ENCODE measurements at regions not wholly inside any gene's neighbourhood (a gene's known extent, or its start where the extent isn't known, plus 50 kb on each side); places are given as distances from the start of the nearest gene placed in this dataset.

DNA sequence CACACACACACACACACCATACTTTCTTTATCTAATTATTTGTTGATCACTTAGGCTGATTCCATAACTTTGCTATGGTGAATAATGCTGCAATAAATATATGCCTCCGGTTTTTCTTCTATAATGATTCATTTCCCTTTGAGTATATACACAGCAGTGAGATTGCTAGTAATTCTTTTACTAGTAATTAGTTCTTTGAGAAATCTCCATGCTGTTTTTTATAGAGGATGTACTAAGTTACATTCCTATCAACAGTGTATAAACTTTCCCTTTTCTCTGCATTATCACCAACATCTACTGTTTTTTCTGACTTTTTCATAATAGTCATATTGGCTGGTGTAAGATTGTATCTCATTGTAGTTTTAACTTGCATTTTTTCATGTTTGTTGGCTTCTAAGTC, 1405.1 kb downstream of the PCDH9 start:
- TF ChIP-seq, protein P1, sequence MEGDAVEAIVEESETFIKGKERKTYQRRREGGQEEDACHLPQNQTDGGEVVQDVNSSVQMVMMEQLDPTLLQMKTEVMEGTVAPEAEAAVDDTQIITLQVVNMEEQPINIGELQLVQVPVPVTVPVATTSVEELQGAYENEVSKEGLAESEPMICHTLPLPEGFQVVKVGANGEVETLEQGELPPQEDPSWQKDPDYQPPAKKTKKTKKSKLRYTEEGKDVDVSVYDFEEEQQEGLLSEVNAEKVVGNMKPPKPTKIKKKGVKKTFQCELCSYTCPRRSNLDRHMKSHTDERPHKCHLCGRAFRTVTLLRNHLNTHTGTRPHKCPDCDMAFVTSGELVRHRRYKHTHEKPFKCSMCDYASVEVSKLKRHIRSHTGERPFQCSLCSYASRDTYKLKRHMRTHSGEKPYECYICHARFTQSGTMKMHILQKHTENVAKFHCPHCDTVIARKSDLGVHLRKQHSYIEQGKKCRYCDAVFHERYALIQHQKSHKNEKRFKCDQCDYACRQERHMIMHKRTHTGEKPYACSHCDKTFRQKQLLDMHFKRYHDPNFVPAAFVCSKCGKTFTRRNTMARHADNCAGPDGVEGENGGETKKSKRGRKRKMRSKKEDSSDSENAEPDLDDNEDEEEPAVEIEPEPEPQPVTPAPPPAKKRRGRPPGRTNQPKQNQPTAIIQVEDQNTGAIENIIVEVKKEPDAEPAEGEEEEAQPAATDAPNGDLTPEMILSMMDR (IDR thresholded peaks at IDR 0.05; ENCODE audit: extremely low read depth in 1 of 2, insufficient read depth in 1 of 2, low read depth in 1 of 2, low read length in 2 of 2) = no peak
- TF ChIP-seq POLR2A (IDR thresholded peaks at IDR 0.05; ENCODE audit: low read depth, low read length) (no peak), FOS (IDR thresholded peaks at IDR 0.05; ENCODE audit: borderline replicate concordance, insufficient read depth, low read length) (peak; percentile 14), POLR2AphosphoS5 (IDR thresholded peaks at IDR 0.05; ENCODE audit: insufficient read depth, low read depth, low read length) (no peak), MYC (IDR thresholded peaks at IDR 0.05; ENCODE audit: low read depth, low read length) (no peak), EZH2 (IDR thresholded peaks at IDR 0.05; ENCODE audit: borderline replicate concordance, low read depth, low read length, severe bottlenecking) (no peak), GATA2 (IDR thresholded peaks at IDR 0.05; ENCODE audit: insufficient read depth, insufficient read length, low read depth, low read length) (no peak)
- TF ChIP-seq, protein P2, sequence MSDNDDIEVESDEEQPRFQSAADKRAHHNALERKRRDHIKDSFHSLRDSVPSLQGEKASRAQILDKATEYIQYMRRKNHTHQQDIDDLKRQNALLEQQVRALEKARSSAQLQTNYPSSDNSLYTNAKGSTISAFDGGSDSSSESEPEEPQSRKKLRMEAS (IDR thresholded peaks at IDR 0.05; ENCODE audit: insufficient read depth, insufficient read length) = no peak

Data from endothelial cell of umbilical vein (primary cell).